PC-9 (cell line): ENCODE measurements at regions not wholly inside any gene's neighbourhood (a gene's known extent, or its start where the extent isn't known, plus 50 kb on each side); places are given as distances from the start of the nearest gene placed in this dataset.

ENCODE experiments used
- BruUV-seq: library from RNA; stranded (reverse); fragments of 400-500 nt; replicated peaks from 2 replicates; lab custom pipeline; 2021; lab: Mats Ljungman, UMichigan
- CTCF ChIA-PET: fragments of 300-600 bp; sonication (Branson Sonifier 250); formaldehyde crosslinking; loops from one replicate; lab custom pipeline; 2022; ENCODE audit warnings: antibody characterized with exemption; lab: Charles Lee
- POLR2A ChIA-PET: fragments of 300-600 bp; sonication (Branson Sonifier 250); formaldehyde crosslinking; loops from one replicate; lab custom pipeline; 2022; ENCODE audit warnings: antibody characterized with exemption; ENCODE audit not compliant: unreplicated experiment; lab: Charles Lee
- DNase-seq, 2 experiments: peaks; one replicate each; pipeline versions ENCODE4 v3.0.0 to v3.0.0-alpha.2; 2015 to 2022; ENCODE audit warnings: mixed read lengths in 1 of 2
- H2AFZ ChIP-seq: fragments of 200-600 bp; sonication (generic); 2 replicates; pipeline ENCODE4 v1.8.1; 2017; ENCODE audit warnings: antibody characterized with exemption
- H3F3A ChIP-seq: fragments of 200-600 bp; sonication (generic); 2 replicates; pipeline ENCODE4 v1.8.1; 2017; ENCODE audit warnings: antibody characterized with exemption, mild to moderate bottlenecking, low read depth; ENCODE audit not compliant: insufficient read depth
- H3K27ac ChIP-seq: fragments of 200-600 bp; sonication (generic); 2 replicates; pipeline ENCODE4 v1.6.1; 2016; ENCODE audit warnings: mixed run types
- H3K27me3 ChIP-seq: fragments of 200-600 bp; sonication (generic); 2 replicates; pipeline ENCODE4 v1.6.1; 2016; ENCODE audit warnings: low read depth, mixed run types; ENCODE audit not compliant: insufficient read depth
- H3K36me3 ChIP-seq: fragments of 200-600 bp; sonication (generic); 2 replicates; pipeline ENCODE4 v1.6.1; 2016; ENCODE audit warnings: low read depth, mixed run types
- H3K4me1 ChIP-seq: fragments of 200-600 bp; sonication (generic); replicated peaks from 2 replicates; pipeline ENCODE4 v1.6.1; 2016; ENCODE audit warnings: mixed run types; ENCODE audit not compliant: insufficient read depth
- H3K4me2 ChIP-seq: fragments of 200-600 bp; sonication (generic); 2 replicates; pipeline ENCODE4 v1.6.1; 2017; ENCODE audit warnings: mixed run types
- H3K4me3 ChIP-seq: fragments of 200-600 bp; sonication (generic); 2 replicates; pipeline ENCODE4 v1.6.1; 2016; ENCODE audit warnings: mixed run types
- H3K79me2 ChIP-seq: fragments of 200-600 bp; sonication (generic); 2 replicates; pipeline ENCODE4 v1.6.1; 2017; ENCODE audit warnings: low read depth, mixed run types
- H3K9me2 ChIP-seq: fragments of 200-600 bp; sonication (generic); 2 replicates; pipeline ENCODE4 v1.8.1; 2017; ENCODE audit warnings: mild to moderate bottlenecking; ENCODE audit not compliant: insufficient read depth
- H3K9me3 ChIP-seq: fragments of 200-600 bp; sonication (generic); 2 replicates; pipeline ENCODE4 v1.8.1; 2016; ENCODE audit warnings: low read depth; ENCODE audit not compliant: insufficient read depth
- H4K20me1 ChIP-seq: fragments of 200-600 bp; sonication (generic); 2 replicates; pipeline ENCODE4 v1.8.1; 2017; ENCODE audit not compliant: insufficient read depth
- EZH2 ChIP-seq: fragments of 200-600 bp; sonication (generic); IDR thresholded peaks from 2 replicates; pipeline ENCODE4 v1.8.0; 2017; ENCODE audit warnings: antibody characterized with exemption, low read depth
- intact Hi-C: fragments of 100-400 bp; cut with micrococcal nuclease; formaldehyde crosslinking; loops from one replicate; pipeline ENCODE4 v1.10.0; 2022; ENCODE audit not compliant: unreplicated experiment
- TF ChIP-seq, protein P1 (sequence below): fragments of 200-600 bp; sonication (generic); conservative IDR thresholded peaks from 2 replicates; pipeline ENCODE4 v1.6.1; 2017; ENCODE audit warnings: mixed run types, antibody characterized with exemption, mild to moderate bottlenecking, moderate library complexity

DNA sequence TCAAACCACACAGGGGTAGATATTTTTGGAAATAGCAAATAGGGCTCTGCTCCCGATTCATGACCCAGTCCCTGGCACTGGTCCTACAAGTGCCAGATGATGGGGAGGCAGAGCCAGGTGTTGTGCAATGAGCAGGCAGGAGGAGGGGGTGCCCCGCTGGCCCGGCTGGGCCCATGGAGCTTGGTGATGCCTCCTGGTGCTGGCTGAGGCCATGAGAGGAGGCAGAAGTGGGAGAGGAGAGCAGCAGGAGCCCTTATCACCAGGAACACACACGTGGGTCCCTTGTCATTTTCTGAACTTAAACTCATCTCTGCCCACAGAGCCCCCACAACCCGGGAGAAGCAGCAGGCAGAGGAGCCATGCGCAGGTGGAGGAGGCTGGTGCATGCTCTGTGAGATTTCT is 90.5 kb upstream of the MAPK4 start:
- peaks cover 17% of the 10 kb centered on the region; the same call in 1 of the 2 replicates for H3K27me3 ChIP-seq
- intact Hi-C loops: no loop called here
- no peak for DNase-seq

DNA sequence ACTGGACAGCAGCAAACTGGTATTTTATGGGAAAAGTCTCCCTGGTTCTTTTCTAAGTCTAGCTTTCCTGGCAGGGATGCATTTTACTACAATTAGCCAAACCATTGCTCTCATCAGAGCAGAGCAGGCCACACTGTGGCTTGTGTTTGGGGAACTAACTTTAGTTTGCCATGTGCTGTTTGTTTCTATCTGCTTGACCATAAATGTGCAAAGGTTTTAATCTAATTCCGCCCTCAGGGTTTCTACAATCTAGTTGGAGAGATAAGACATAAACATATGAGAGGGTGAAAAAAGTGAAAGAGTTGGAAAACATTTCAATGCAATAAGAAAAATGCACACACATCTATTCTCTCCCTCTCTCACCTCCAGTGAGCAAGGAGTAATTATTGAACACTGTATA is 86.9 kb upstream of the MAPK4 start:
- ChIA-PET CTCF (no interaction called here), POLR2A (no interaction called here)
- Histone ChIP-seq H3K4me1 (no peaks in the 10 kb centered on the region), H3K27ac (no peak overlapping the region), H3K4me3 (no peak overlapping the region), H3K27me3 (peaks cover 20% of the 10 kb centered on the region; the same call in 1 of the 2 replicates), H4K20me1 (no peaks in the 10 kb centered on the region), H3F3A (no peaks in the 10 kb centered on the region), H3K36me3 (no peaks in the 10 kb centered on the region), H3K9me3 (no peaks in the 10 kb centered on the region), H3K9me2 (no peaks in the 10 kb centered on the region), H2AFZ (no peak overlapping the region), H3K79me2 (no peaks in the 10 kb centered on the region), H3K4me2 (no peak overlapping the region)
- no peak for DNase-seq
- TF ChIP-seq EZH2: no peak
- TF ChIP-seq, protein P1, sequence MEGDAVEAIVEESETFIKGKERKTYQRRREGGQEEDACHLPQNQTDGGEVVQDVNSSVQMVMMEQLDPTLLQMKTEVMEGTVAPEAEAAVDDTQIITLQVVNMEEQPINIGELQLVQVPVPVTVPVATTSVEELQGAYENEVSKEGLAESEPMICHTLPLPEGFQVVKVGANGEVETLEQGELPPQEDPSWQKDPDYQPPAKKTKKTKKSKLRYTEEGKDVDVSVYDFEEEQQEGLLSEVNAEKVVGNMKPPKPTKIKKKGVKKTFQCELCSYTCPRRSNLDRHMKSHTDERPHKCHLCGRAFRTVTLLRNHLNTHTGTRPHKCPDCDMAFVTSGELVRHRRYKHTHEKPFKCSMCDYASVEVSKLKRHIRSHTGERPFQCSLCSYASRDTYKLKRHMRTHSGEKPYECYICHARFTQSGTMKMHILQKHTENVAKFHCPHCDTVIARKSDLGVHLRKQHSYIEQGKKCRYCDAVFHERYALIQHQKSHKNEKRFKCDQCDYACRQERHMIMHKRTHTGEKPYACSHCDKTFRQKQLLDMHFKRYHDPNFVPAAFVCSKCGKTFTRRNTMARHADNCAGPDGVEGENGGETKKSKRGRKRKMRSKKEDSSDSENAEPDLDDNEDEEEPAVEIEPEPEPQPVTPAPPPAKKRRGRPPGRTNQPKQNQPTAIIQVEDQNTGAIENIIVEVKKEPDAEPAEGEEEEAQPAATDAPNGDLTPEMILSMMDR: no peak
- BruUV-seq: no TSS peak
- intact Hi-C loops: no loop called here

More for the DNA sequence above, 90.5 kb upstream of the MAPK4 start:
- CTCF ChIA-PET: no interaction called here
- BruUV-seq: no TSS peak
- Histone ChIP-seq H3F3A (no peaks in the 10 kb centered on the region), H3K27ac (no peak overlapping the region), H3K79me2 (no peaks in the 10 kb centered on the region), H3K4me1 (no peaks in the 10 kb centered on the region), H4K20me1 (no peaks in the 10 kb centered on the region), H3K4me2 (no peak overlapping the region), H3K36me3 (no peaks in the 10 kb centered on the region), H3K9me2 (no peaks in the 10 kb centered on the region), H2AFZ (no peak overlapping the region), H3K4me3 (no peak overlapping the region), H3K9me3 (no peaks in the 10 kb centered on the region)
- POLR2A ChIA-PET: no interaction called here
- TF ChIP-seq, protein P1: no peak
- no peak for TF ChIP-seq EZH2

DNA sequence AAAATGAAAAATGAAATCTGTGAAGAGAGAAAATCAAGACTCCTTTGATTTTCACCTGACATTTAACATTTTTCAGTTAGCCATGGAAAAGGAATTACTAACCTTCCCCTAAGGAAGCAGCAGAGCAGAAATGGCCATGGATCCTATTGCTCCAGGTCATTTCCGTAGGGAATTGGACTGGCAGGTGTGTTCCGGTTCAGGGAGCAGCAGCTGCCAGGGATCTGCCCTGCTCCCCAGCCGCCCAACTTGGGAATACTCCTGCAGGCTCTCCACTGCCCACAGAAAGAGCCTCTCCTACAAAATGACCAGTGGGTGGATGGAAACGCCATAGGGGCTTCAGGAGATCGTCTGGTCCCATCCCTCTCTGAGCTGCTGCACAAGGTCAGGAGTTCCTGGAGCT is 86.0 kb upstream of the MAPK4 start:
- no peaks in the 10 kb centered on the region for H4K20me1 ChIP-seq
- peaks cover 20% of the 10 kb centered on the region; the same call in 1 of the 2 replicates for H3K27me3 ChIP-seq
- no peak overlapping the region for H3K4me2 ChIP-seq
- H3K4me1 ChIP-seq: no peaks in the 10 kb centered on the region
- H3K4me3 ChIP-seq: no peak overlapping the region
- H3K27ac ChIP-seq: no peak overlapping the region
- POLR2A ChIA-PET: no interaction called here
- H3K9me2 ChIP-seq: no peaks in the 10 kb centered on the region
- H3K79me2 ChIP-seq: no peaks in the 10 kb centered on the region
- intact Hi-C loops: no loop called here
- BruUV-seq: no TSS peak
- TF ChIP-seq, protein P1: no peak
- H3K36me3 ChIP-seq: no peaks in the 10 kb centered on the region
- no peaks in the 10 kb centered on the region for H3K9me3 ChIP-seq
- H3F3A ChIP-seq: no peaks in the 10 kb centered on the region
- H2AFZ ChIP-seq: no peak overlapping the region
- CTCF ChIA-PET: no interaction called here
- no peak for DNase-seq
